GM20000 (cell line): ENCODE measurements at regions not wholly inside any gene's neighbourhood (a gene's known extent, or its start where the extent isn't known, plus 50 kb on each side); places are given as distances from the start of the nearest gene placed in this dataset.

Source experiments
- DNase-seq: peaks from one replicate; pipeline ENCODE4 v3.0.0; 2012; ENCODE audit warnings: low spot score
- TF ChIP-seq, protein P1 (sequence below): IDR thresholded peaks from 2 replicates; pipeline ENCODE4 v1.5.1; 2012; ENCODE audit warnings: mild to moderate bottlenecking, control low read depth; ENCODE audit errors: extremely low read depth, missing control alignments

- TF ChIP-seq, protein P1, sequence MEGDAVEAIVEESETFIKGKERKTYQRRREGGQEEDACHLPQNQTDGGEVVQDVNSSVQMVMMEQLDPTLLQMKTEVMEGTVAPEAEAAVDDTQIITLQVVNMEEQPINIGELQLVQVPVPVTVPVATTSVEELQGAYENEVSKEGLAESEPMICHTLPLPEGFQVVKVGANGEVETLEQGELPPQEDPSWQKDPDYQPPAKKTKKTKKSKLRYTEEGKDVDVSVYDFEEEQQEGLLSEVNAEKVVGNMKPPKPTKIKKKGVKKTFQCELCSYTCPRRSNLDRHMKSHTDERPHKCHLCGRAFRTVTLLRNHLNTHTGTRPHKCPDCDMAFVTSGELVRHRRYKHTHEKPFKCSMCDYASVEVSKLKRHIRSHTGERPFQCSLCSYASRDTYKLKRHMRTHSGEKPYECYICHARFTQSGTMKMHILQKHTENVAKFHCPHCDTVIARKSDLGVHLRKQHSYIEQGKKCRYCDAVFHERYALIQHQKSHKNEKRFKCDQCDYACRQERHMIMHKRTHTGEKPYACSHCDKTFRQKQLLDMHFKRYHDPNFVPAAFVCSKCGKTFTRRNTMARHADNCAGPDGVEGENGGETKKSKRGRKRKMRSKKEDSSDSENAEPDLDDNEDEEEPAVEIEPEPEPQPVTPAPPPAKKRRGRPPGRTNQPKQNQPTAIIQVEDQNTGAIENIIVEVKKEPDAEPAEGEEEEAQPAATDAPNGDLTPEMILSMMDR, result no peak
- no peak for DNase-seq
Measured at GRCh38 chr20:48171626-48172356, 386.5 kb upstream of the SULF2 start.

DNA sequence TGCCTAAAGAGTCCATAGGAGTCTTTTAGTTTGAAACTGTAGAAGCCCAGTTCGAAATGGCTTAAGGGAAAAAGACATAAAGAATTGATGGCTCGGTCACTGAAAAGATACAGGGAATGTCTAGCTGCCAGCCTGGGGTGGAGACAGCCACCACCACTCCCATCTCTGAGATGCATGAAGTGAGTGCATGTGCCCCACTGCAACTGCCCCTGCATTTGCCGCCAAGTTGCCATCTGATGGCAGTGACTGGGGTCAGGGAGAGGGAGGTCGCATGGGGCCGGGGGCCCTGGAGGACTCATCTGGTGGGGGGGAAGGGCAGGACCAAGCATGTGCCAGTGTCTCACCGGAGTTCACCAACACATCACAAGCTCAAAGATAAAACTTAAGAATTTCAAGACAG lies 385.8 kb upstream of the SULF2 start:
- TF ChIP-seq, protein P1, result no peak

GRCh38 chr20:48170625-48171024 lies 385.3 kb upstream of the SULF2 start:
- TF ChIP-seq, protein P1, result no peak
- DNase-seq, result no peak

More for the DNA sequence above, 385.8 kb upstream of the SULF2 start:
- DNase-seq, result no peak

DNA sequence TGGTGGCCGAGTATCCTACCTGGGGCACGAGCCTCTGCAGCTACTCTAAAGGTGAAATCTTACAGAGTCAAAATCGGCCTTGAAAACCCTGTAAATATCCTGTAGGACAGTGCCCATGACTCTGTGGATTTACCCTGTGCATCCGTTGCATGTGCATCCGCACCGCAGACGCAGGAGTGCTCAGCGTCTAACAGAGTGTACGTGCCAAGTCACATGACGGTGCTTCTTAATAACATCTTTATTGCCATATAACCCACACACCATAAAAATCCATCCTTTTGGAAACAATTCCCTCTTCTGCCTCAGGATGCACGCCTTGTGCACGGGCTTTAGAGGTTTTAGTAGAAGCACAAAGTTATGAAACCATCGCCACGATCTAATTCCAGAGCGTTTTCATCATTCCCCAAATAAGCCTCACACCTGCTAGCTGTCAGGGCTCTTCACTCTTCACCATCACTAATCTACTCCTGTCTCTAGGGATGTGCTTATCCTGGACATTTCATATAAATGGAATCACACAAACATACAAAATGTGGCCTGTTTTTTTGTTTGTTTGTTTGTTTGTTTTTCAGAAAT lies 384.5 kb upstream of the SULF2 start:
- no peak for DNase-seq
- TF ChIP-seq, protein P1, result no peak

DNA sequence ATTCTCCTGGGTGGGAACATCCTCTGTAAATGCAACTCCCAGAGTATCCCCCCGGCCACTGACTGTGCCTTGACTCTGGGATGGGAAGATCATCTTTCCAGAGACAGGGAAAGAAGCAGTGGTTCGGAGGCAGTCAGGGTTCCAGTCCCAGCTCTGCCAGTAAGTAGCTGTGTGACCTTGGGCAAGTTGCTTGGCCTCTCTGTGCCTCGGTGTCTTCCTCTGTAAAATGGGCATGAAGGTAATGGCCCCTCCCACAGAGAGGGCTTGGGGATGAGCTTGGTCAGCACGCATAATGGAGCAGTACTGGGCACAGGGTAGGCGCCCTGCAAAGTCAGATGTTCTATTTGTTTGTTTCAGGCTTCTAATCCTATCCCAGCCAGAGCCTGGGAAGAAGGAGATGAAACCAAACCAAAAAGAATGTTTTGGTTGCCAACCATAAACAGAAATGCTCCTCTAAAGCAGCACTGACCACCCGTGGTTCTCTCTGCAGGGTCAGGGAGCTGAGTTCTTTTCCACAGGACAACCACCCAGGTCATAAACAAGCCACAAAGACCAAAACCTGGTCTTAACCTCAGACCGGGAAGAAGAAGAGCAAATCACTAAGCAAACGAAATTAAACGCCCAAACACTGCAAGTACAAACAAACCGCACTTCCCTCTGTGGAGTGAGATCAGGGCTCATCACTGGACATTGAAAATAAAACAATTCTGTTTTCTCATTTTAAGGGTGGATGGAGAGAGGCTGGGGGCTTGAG lies 381.0 kb upstream of the SULF2 start:
- no peak for DNase-seq
- TF ChIP-seq, protein P1, result no peak

DNA sequence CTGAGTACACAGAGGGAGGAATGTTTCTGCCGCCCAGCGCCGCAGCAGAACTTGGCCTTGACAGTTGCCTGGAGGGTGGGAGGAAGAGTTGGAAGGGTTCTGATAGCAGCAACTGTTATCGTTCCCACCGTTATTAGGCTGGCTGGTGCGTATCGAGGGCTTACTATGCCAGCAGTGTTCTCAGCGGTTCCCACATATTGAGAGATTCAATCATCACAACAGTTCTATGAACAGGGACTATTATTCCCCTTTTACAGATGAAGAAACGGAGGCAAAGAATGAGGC lies 380.1 kb upstream of the SULF2 start:
- TF ChIP-seq, protein P1, result no peak

More for the DNA sequence above, 380.1 kb upstream of the SULF2 start:
- DNase-seq, result no peak
